T-helper 2 cell (primary cell): ENCODE measurements at regions not wholly inside any gene's neighbourhood (a gene's known extent, or its start where the extent isn't known, plus 50 kb on each side); places are given as distances from the start of the nearest gene placed in this dataset.
"Not testable (repeated sequence)": the region's sequence is repeated elsewhere in the genome, so short reads cannot be mapped to it uniquely, and the experiment has no call there.

Experiments
- DNase-seq, 5 experiments: peaks; one replicate each; pipeline versions ENCODE4 v3.0.0 to v3.0.0-alpha.2; 2012 to 2022

DNA sequence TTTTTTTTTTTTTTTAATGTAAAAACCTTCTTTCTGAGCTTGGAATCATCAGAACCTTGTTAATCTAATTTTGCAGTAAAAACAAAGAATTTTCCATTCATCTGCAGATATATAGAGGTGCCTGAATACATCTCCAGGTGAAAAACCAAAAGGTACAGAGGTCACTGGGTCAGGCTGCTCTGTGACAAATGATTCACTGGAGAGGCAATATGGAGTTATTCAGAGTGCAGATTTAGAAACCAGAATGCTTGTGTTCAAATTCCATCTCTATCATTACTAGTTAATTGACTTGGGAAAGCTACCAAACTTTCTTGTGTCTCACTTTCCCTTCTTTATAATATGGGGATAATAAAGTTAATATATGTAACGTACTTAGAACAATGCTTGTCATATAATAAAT, 51.5 kb upstream of the C1orf53 start:
- DNase-seq, result no peak

- DNase-seq, result no peak
Observed at GRCh38 chr1:197850042-197850441, 52.4 kb upstream of the C1orf53 start.

GRCh38 chr1:197848350-197848749, 54.1 kb upstream of the C1orf53 start:
- no peak for DNase-seq

DNA sequence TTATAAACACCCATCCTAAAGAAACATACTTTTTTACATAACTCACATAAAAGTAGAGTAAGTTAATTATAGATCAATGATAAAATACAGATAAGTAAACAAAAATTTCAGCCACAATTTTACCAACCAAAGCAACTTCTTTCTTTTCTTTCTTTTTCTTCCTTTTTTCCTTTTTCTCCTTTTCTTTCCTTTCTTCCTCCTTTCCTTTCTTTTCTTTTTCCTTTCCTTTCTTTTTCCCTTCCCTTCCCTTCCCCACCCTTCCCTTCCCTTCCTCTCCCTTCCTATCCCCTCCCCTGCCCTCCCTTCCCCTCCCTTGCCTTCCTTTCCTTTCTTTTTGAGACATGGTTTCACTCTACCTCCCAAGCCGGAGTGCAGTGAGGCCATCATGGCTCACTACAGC, 56.5 kb upstream of the C1orf53 start:
- no peak for DNase-seq

- no peak for DNase-seq
Observed at GRCh38 chr1:197844651-197845050, 57.8 kb upstream of the C1orf53 start.

GRCh38 chr1:197843401-197843800, 59.0 kb upstream of the C1orf53 start:
- no peak for DNase-seq

DNA sequence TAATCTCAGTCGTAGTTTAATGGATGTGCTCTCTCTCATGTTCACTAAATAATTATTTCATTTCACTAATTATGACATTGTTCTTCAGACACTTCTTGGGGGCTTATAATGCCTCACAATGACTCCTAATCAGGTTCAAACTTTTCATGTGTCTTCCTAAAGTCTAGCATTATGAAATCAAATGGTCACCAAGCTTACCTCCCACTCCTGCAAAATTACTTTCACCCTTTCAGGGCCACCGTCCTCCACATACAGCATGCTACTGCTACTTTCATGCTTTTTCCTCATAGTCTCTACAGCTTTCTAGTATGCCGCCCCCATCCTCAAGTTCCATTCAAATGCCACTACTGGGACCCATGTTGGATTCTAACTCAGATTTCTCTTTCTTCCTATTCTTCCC, 59.8 kb upstream of the C1orf53 start:
- DNase-seq, result no peak

- no peak for DNase-seq
Observed at GRCh38 chr1:197841883-197842553, 60.4 kb upstream of the C1orf53 start.

GRCh38 chr1:197841158-197841557, 61.3 kb upstream of the C1orf53 start:
- peak in 1 of 5 experiments; percentile 13 for DNase-seq

GRCh38 chr1:197839786-197840185, 62.6 kb upstream of the C1orf53 start:
- not testable (repeated sequence) for DNase-seq

DNA sequence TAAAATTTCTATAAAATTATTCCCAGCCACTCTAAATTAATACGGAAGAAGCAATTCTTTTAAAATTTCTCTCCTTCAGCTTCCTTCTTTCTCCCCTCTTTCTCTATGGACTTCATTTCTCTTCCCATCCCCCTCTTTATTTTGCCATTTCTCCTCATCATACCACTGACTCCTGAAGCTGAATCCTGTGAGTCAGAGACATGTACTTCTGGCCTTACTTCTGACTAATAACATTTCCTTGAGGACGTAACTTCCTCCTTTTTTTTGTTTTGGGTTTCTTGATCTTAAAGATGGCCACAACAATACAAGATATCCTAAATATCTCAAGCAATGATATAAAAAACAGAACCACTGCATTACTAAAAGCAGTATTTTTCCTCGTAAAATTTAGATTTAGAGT, 63.6 kb upstream of the DENND1B start:
- no peak for DNase-seq

DNA sequence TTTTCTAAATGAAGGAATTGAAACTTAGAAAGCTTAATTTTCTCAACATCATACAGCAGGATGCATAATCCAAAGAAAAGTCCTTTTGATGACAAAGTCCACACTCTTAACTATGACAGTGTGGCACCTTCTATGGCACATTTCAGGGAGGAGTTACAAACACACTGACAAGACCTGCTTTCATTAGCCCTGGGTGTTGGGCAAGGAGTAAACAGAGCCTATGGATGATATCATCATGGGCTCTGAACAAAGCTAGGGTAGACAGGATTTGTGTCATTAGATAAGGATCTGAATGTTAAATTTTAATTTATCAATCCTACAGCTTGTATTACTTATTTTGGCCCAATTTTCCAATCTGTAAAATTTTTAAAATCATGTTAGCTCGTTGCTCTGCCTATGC, 62.6 kb upstream of the DENND1B start:
- DNase-seq, result no peak

DNA sequence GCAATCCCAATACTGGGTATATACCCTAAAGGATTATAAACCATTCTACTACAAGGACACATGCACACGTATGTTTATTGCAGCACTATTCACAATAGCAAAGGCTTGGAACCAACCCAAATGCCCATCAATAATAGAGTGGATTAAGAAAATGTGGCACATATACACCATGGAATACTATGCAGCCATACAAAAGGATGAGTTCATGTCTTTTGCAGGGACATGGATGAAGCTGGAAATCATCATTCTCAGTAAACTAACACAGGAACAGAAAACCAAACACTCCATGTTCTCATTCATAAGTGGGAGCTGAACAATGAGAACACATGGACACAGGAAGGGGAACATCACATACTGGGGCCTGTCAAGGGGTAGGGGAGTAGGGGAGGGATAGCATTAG, 61.1 kb upstream of the DENND1B start:
- not testable (repeated sequence) for DNase-seq

- peak in 1 of 5 experiments; percentile 13 for DNase-seq
Observed at GRCh38 chr1:197829011-197829410, 53.7 kb upstream of the DENND1B start.

DNA sequence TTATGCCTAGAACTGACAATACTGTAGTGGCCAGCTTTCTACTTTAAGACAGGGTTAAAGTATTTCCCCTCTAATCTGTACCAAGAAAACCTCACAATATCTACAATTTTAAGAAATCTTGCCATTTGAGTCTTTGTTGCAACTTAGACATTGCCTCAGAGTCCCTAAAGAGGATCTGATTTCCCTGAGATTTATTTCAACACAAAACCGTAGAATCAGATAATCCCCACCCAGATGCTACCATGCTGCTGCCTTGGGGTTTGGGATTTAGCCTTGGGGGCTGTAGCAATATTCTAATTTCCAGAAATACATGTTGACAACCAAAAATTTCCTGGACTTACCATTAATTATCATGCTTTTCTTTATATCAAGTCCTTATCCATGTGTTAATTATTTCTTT, 50.3 kb upstream of the DENND1B start:
- no peak for DNase-seq
